ENCODE measurements at regions not wholly inside any gene's neighbourhood (a gene's known extent, or its start where the extent isn't known, plus 50 kb on each side); places are given as distances from the start of the nearest gene placed in this dataset.

DNA sequence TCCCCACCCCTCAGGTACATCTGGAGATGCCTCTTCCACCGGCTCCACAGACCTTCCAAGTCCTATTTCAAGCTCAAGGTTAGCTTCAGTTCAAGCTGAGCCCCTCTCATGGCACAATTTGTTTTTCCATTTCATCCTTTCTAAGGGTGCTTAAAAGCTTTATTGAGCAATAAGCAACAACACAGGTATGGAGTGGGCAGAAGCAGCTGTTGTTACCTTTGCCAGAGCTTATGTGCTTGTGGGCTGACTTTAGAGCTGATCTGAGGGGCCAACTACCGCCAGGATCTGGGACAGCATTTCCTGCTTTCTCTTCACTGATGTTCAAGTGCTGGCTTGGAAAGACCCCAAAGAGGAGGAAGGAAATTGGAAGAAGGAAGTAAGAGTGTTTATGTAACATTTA is 140.0 kb upstream of the KLHL25 start:
- peaks cover 12% of the 10 kb centered on the region for H3K4me1 Mint-ChIP-seq
- H3K4me3 Mint-ChIP-seq = no peak overlapping the region
- ATAC-seq (no peak), DNase-seq (no peak)
- no peaks in the 10 kb centered on the region for H3K9me3 ChIP-seq (ENCODE audit: control insufficient read depth, low read length, poor library complexity, severe bottlenecking)
- no peak overlapping the region for H3K27ac Mint-ChIP-seq
- peaks cover 6% of the 10 kb centered on the region for H3K36me3 Mint-ChIP-seq (ENCODE audit: low read depth)
- peaks cover 9% of the 10 kb centered on the region for H3K27me3 Mint-ChIP-seq

- ATAC-seq (no peak), DNase-seq (no peak)
- Mint-ChIP-seq H3K27me3 (peaks cover 9% of the 10 kb centered on the region), H3K4me1 (peaks cover 8% of the 10 kb centered on the region), H3K27ac (no peak overlapping the region), H3K4me3 (no peak overlapping the region), H3K36me3 (ENCODE audit: low read depth) (peaks cover 6% of the 10 kb centered on the region)
- no peaks in the 10 kb centered on the region for H3K9me3 ChIP-seq (ENCODE audit: control insufficient read depth, low read length, poor library complexity, severe bottlenecking)
These were observed 140.5 kb upstream of the KLHL25 start for GRCh38 chr15:85935182-85935581.

DNA sequence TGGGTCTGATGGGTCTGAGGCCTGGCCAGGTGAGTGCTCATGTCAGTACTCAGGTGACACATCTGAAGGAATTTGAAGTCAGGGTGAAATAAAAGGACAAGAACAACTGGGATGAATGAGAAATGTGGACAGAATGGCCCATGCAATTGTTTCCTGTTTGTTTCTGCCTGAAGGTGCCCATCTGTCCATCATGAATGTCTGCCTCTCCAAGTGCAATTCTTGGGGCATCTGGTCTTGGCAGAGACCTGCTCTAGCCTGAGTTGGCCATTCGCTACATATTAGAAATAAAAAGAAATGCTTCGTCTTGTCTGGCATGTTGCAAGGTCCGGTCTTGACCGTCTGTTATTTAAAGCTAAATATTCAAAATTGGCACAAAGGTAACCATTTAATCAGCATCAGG is 142.0 kb upstream of the AGBL1 start:
- DNase-seq (no peak), ATAC-seq (no peak)
- peaks cover 9% of the 10 kb centered on the region for H3K27me3 Mint-ChIP-seq
- peaks cover 3% of the 10 kb centered on the region for H3K4me1 Mint-ChIP-seq
- H3K4me3 Mint-ChIP-seq = no peak overlapping the region
- no peaks in the 10 kb centered on the region for H3K9me3 ChIP-seq (ENCODE audit: control insufficient read depth, low read length, poor library complexity, severe bottlenecking)
- H3K27ac Mint-ChIP-seq = no peak overlapping the region
- peaks cover 5% of the 10 kb centered on the region for H3K36me3 Mint-ChIP-seq (ENCODE audit: low read depth)

DNA sequence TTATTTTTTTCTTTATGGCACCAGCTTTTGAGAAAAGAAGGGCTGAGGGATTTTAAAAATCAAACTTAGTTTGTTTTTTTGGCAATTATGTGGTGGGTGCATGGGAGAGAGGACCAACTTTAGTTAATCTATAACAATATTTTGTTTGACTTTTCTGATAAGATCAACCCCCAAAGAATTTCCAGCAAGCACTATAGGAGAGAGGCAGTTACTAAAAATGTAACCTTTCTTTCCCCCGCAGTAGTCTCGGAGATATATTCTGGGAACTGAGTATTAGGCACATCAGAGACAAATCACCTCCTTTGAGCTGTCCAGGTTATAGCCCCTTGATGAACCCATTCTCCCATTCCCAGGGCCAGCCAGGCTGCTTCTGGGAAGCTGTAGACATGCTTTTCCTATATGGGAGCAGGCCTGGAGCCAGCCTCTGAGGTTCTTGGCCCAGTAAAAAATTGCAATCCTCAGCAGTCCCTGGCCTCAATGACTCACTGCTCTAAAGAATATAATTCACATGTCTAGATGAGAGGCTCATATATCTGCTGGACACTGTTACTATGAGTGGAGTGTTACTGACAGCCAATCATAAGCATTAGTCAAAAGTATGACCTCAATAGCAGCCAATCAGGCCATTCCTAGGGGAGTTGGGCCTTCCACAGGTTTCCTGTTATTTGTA is 138.3 kb upstream of the AGBL1 start:
- no peak overlapping the region for H3K4me3 Mint-ChIP-seq
- DNase-seq (no peak), ATAC-seq (no peak)
- H3K36me3 Mint-ChIP-seq (ENCODE audit: low read depth) = peaks cover 3% of the 10 kb centered on the region
- H3K4me1 Mint-ChIP-seq = no peaks in the 10 kb centered on the region
- no peaks in the 10 kb centered on the region for H3K9me3 ChIP-seq (ENCODE audit: control insufficient read depth, low read length, poor library complexity, severe bottlenecking)
- H3K27me3 Mint-ChIP-seq = peaks cover 9% of the 10 kb centered on the region
- H3K27ac Mint-ChIP-seq = no peak overlapping the region

- ATAC-seq = no peak
These were observed 137.0 kb upstream of the AGBL1 start for GRCh38 chr15:85942632-85943031.

GRCh38 chr15:85943151-85943550 is 136.5 kb upstream of the AGBL1 start:
- no peaks in the 10 kb centered on the region for H3K9me3 ChIP-seq (ENCODE audit: control insufficient read depth, low read length, poor library complexity, severe bottlenecking)
- no peaks in the 10 kb centered on the region for H3K27me3 Mint-ChIP-seq
- DNase-seq = no peak
- H3K4me1 Mint-ChIP-seq = no peaks in the 10 kb centered on the region
- H3K27ac Mint-ChIP-seq = no peak overlapping the region
- H3K4me3 Mint-ChIP-seq = no peak overlapping the region
- peaks cover 3% of the 10 kb centered on the region for H3K36me3 Mint-ChIP-seq (ENCODE audit: low read depth)
- ATAC-seq = no peak

More at GRCh38 chr15:85942632-85943031, 137.0 kb upstream of the AGBL1 start:
- H3K36me3 Mint-ChIP-seq (ENCODE audit: low read depth) = peaks cover 3% of the 10 kb centered on the region
- H3K27me3 Mint-ChIP-seq = peaks cover 2% of the 10 kb centered on the region
- H3K9me3 ChIP-seq (ENCODE audit: control insufficient read depth, low read length, poor library complexity, severe bottlenecking) = no peaks in the 10 kb centered on the region
- H3K27ac Mint-ChIP-seq = no peak overlapping the region
- no peak for DNase-seq
- H3K4me1 Mint-ChIP-seq = no peaks in the 10 kb centered on the region
- H3K4me3 Mint-ChIP-seq = no peak overlapping the region

- Mint-ChIP-seq H3K4me1 (no peaks in the 10 kb centered on the region), H3K27me3 (no peaks in the 10 kb centered on the region), H3K4me3 (no peak overlapping the region), H3K27ac (no peak overlapping the region), H3K36me3 (ENCODE audit: low read depth) (peaks cover 3% of the 10 kb centered on the region)
- ATAC-seq (no peak), DNase-seq (no peak)
- H3K9me3 ChIP-seq (ENCODE audit: control insufficient read depth, low read length, poor library complexity, severe bottlenecking) = no peaks in the 10 kb centered on the region
These were observed 135.9 kb upstream of the AGBL1 start for GRCh38 chr15:85943791-85944190.

- no peak overlapping the region for H3K27ac Mint-ChIP-seq
- H3K4me3 Mint-ChIP-seq = no peak overlapping the region
- H3K27me3 Mint-ChIP-seq = no peaks in the 10 kb centered on the region
- no peaks in the 10 kb centered on the region for H3K4me1 Mint-ChIP-seq
- no peaks in the 10 kb centered on the region for H3K9me3 ChIP-seq (ENCODE audit: control insufficient read depth, low read length, poor library complexity, severe bottlenecking)
- DNase-seq (no peak), ATAC-seq (no peak)
- no peaks in the 10 kb centered on the region for H3K36me3 Mint-ChIP-seq (ENCODE audit: low read depth)
These were observed 132.7 kb upstream of the AGBL1 start for GRCh38 chr15:85947021-85947420.

DNA sequence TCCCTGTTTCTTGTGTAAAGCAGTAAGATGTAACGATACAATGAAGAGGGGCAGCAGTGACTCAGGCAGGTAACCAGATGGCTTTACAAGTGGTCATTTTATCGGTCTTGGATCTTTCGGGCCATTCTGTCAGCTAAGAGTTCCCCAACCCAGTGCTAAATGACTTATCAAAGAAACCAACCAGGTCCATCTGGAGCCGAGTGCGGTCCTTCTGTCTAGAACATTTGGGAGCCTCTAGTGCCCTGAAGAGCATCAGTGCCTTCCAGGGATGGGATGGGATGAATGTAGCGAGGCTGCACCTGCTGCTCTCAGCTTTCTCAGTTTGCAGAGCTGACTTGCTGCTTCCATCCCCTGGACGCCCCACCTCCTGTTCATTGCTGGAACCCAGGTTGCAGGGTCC is 131.7 kb upstream of the AGBL1 start:
- DNase-seq (no peak), ATAC-seq (no peak)
- Mint-ChIP-seq H3K4me1 (no peaks in the 10 kb centered on the region), H3K36me3 (ENCODE audit: low read depth) (no peaks in the 10 kb centered on the region), H3K27me3 (no peaks in the 10 kb centered on the region), H3K27ac (no peak overlapping the region), H3K4me3 (no peak overlapping the region)
- no peaks in the 10 kb centered on the region for H3K9me3 ChIP-seq (ENCODE audit: control insufficient read depth, low read length, poor library complexity, severe bottlenecking)

- Mint-ChIP-seq H3K4me1 (no peaks in the 10 kb centered on the region), H3K4me3 (no peak overlapping the region), H3K27ac (no peak overlapping the region), H3K36me3 (ENCODE audit: low read depth) (no peaks in the 10 kb centered on the region), H3K27me3 (no peaks in the 10 kb centered on the region)
- H3K9me3 ChIP-seq (ENCODE audit: control insufficient read depth, low read length, poor library complexity, severe bottlenecking) = no peaks in the 10 kb centered on the region
- no peak for ATAC-seq
- DNase-seq = no peak
These were observed 129.6 kb upstream of the AGBL1 start for GRCh38 chr15:85950101-85950500.

DNA sequence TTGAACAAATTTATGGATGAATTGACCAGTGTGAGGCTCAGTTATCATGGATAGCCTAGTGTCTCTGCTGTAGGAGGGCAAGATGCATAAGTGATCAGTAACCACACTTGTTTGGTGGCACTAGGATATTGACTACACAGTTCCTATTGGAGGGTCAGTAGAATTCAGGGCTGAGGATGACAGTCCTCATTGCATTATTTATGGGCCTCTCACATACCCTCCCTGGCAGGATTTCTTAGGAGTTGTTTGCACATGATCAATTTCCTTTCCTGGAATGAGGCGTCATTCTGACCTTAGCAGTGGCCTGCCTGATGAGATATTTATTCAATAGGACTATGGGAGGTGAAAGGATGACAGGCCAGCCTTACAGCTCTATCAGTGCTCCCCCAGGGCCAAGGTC is 125.1 kb upstream of the AGBL1 start:
- Mint-ChIP-seq H3K27me3 (no peaks in the 10 kb centered on the region), H3K36me3 (ENCODE audit: low read depth) (no peaks in the 10 kb centered on the region), H3K4me3 (no peak overlapping the region), H3K27ac (no peak overlapping the region), H3K4me1 (no peaks in the 10 kb centered on the region)
- DNase-seq (no peak), ATAC-seq (no peak)
- no peaks in the 10 kb centered on the region for H3K9me3 ChIP-seq (ENCODE audit: control insufficient read depth, low read length, poor library complexity, severe bottlenecking)

DNA sequence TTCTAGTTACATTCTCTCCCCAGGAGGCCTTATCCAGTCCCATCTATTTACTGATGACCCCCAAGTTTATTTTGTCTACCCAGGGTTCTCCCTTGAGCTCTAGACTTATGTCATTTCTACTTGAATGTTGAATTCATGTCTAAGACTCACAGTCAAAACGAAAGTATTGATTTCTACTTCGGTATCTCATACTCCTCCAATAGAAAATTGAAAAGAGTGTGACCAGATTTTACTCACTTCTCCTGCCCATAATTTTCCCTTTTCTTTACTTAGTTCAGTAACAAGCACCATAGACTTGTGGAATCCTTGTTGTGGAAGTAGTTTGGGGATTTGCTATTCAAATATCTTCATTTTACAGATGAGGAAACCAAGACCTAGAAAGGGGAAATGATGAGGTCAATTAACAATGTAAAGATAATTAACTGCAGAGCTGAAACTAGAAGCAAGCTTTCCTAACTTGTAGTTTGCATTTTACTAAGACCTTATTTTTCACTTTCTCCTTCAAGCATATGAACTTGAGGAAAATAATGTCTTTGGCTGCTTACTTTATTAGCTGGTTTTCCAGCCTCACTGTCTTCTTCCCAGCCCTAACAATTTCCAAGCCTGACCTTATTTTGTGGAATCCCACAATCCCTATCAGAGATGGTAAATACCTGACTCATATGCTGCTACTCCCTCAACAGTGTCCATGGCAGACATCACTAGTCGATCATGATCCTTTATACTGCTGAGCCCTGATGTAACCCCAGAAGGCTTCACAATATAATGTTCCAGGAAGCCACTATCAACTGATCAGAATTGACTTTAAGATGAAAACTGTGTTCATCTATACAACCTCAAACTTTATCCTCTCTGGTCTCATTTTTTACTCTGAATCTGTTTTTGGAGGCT is 123.9 kb upstream of the AGBL1 start:
- H3K4me1 Mint-ChIP-seq = no peaks in the 10 kb centered on the region
- no peaks in the 10 kb centered on the region for H3K36me3 Mint-ChIP-seq (ENCODE audit: low read depth)
- H3K27ac Mint-ChIP-seq = no peak overlapping the region
- no peak for DNase-seq
- no peaks in the 10 kb centered on the region for H3K9me3 ChIP-seq (ENCODE audit: control insufficient read depth, low read length, poor library complexity, severe bottlenecking)
- H3K4me3 Mint-ChIP-seq = no peak overlapping the region
- no peaks in the 10 kb centered on the region for H3K27me3 Mint-ChIP-seq
- no peak for ATAC-seq

DNA sequence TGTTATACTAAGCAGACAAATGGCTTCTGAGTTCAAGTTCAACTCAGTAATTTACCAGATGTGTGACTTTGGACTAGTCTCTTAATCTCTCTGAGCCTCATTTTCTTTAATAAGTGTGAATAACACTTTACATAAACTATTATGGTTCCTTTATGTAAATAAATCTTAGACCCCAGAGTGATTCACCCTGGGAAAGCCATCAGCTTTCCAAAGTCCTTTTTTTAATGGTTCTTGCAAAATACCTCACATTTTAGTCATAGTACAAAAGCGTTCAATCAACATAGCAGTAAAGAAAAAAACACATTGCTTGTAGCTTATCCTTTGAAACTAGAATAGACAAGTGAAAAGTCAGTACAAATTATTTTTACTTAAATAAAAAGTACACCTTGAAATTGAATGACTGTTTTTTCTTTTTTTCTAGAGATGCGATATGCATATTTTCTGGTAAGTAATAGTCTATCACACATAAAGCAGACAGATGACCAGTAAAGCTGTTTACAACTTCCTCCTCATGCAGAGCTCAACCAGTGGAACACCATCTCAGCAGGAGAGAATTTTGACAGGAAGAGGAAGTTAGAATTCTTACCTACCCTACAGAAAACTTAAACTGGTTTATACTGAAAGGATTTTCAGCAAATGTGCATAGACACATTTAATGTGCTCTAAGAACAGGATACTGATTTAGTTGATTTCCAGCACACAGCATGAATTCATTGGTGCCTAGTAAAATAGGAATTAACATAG is 123.0 kb upstream of the AGBL1 start:
- Mint-ChIP-seq H3K36me3 (ENCODE audit: low read depth) (no peaks in the 10 kb centered on the region), H3K27me3 (no peaks in the 10 kb centered on the region), H3K27ac (no peak overlapping the region), H3K4me3 (no peak overlapping the region), H3K4me1 (no peaks in the 10 kb centered on the region)
- ATAC-seq (no peak), DNase-seq (no peak)
- no peaks in the 10 kb centered on the region for H3K9me3 ChIP-seq (ENCODE audit: control insufficient read depth, low read length, poor library complexity, severe bottlenecking)
